Osteoblast (primary cell): ENCODE measurements at regions not wholly inside any gene's neighbourhood (a gene's known extent, or its start where the extent isn't known, plus 50 kb on each side); places are given as distances from the start of the nearest gene placed in this dataset.

ENCODE experiments used
- DNase-seq: peaks from one replicate; pipeline ENCODE4 v3.0.0; 2011; ENCODE audit warnings: low spot score, mixed read lengths; ENCODE audit not compliant: insufficient read length; ENCODE audit errors: missing footprints
- H2AFZ ChIP-seq: 2 replicates; pipeline ENCODE4 v1.6.0; 2011; ENCODE audit warnings: mild to moderate bottlenecking, low read length
- H3K27ac ChIP-seq: 2 replicates; pipeline ENCODE4 v1.5.1; 2011; ENCODE audit warnings: mild to moderate bottlenecking, low read depth, low read length, moderate library complexity
- H3K27me3 ChIP-seq: 2 replicates; pipeline ENCODE4 v1.6.0; 2012; ENCODE audit warnings: mild to moderate bottlenecking, control low read depth, inconsistent platforms, low read length, moderate library complexity; ENCODE audit not compliant: insufficient read depth
- H3K36me3 ChIP-seq: 2 replicates; pipeline ENCODE4 v1.5.1; 2011; ENCODE audit warnings: mild to moderate bottlenecking, low read length, control low read depth, moderate library complexity; ENCODE audit not compliant: insufficient read depth
- H3K4me1 ChIP-seq: 2 replicates; pipeline ENCODE4 v1.5.1; 2011; ENCODE audit warnings: mild to moderate bottlenecking, low read length, control low read depth, moderate library complexity; ENCODE audit not compliant: insufficient read depth
- H3K4me2 ChIP-seq: 2 replicates; pipeline ENCODE4 v1.6.0; 2011; ENCODE audit warnings: mild to moderate bottlenecking, low read length; ENCODE audit not compliant: insufficient read depth
- H3K4me3 ChIP-seq: fragments of 200-600 bp; sonication (generic); 3 replicates; pipeline ENCODE4 v1.5.1; 2012; ENCODE audit warnings: mild to moderate bottlenecking, low read length, inconsistent platforms; ENCODE audit not compliant: insufficient read depth
- H3K79me2 ChIP-seq: 2 replicates; pipeline ENCODE4 v1.6.0; 2012; ENCODE audit warnings: mild to moderate bottlenecking, low read length, control low read depth, inconsistent platforms; ENCODE audit not compliant: insufficient read depth
- H3K9me3 ChIP-seq: 2 replicates; pipeline ENCODE4 v1.5.1; 2011; ENCODE audit warnings: low read depth, low read length, control low read depth
- H4K20me1 ChIP-seq: 2 replicates; pipeline ENCODE4 v1.6.0; 2012; ENCODE audit warnings: mild to moderate bottlenecking, low read length, control low read depth; ENCODE audit not compliant: insufficient read depth
- CTCF ChIP-seq: IDR thresholded peaks from 2 replicates; pipeline ENCODE4 v1.5.1; 2011; ENCODE audit warnings: mild to moderate bottlenecking, low read depth, low read length, moderate library complexity; ENCODE audit errors: extremely low read depth

- no peak overlapping the region for H2AFZ ChIP-seq
- DNase-seq: no peak
- no peak overlapping the region for H3K27ac ChIP-seq
- H3K27me3 ChIP-seq: no peaks in the 10 kb centered on the region
- no peak for TF ChIP-seq CTCF
- no peaks in the 10 kb centered on the region for H4K20me1 ChIP-seq
- no peaks in the 10 kb centered on the region for H3K79me2 ChIP-seq
- H3K9me3 ChIP-seq: no peaks in the 10 kb centered on the region
- H3K4me1 ChIP-seq: peaks cover 2% of the 10 kb centered on the region
- H3K4me2 ChIP-seq: no peak overlapping the region
- no peak overlapping the region for H3K4me3 ChIP-seq
- H3K36me3 ChIP-seq: no peaks in the 10 kb centered on the region
Measured at GRCh38 chr5:118522626-118523025, 465.7 kb downstream of the DTWD2 start.

- H4K20me1 ChIP-seq: no peaks in the 10 kb centered on the region
Measured at GRCh38 chr5:118520771-118521415, 467.5 kb downstream of the DTWD2 start.

GRCh38 chr5:118519466-118519865, 468.9 kb downstream of the DTWD2 start:
- Histone ChIP-seq H3K4me2 (no peak overlapping the region), H3K4me3 (no peak overlapping the region), H2AFZ (no peak overlapping the region), H3K27me3 (no peaks in the 10 kb centered on the region), H3K79me2 (no peaks in the 10 kb centered on the region), H3K4me1 (no peaks in the 10 kb centered on the region), H3K36me3 (no peaks in the 10 kb centered on the region), H4K20me1 (no peaks in the 10 kb centered on the region), H3K27ac (no peak overlapping the region), H3K9me3 (no peaks in the 10 kb centered on the region)
- DNase-seq: no peak
- no peak for TF ChIP-seq CTCF

More at GRCh38 chr5:118520771-118521415, 467.5 kb downstream of the DTWD2 start:
- no peak for TF ChIP-seq CTCF
- no peak for DNase-seq
- Histone ChIP-seq H3K4me3 (no peak overlapping the region), H3K79me2 (no peaks in the 10 kb centered on the region), H3K27ac (no peak overlapping the region), H3K4me2 (no peak overlapping the region), H2AFZ (no peak overlapping the region), H3K27me3 (no peaks in the 10 kb centered on the region), H3K9me3 (no peaks in the 10 kb centered on the region), H3K36me3 (no peaks in the 10 kb centered on the region), H3K4me1 (no peaks in the 10 kb centered on the region)

GRCh38 chr5:118518720-118519119, 469.6 kb downstream of the DTWD2 start:
- no peak overlapping the region for H2AFZ ChIP-seq
- no peaks in the 10 kb centered on the region for H4K20me1 ChIP-seq
- H3K27me3 ChIP-seq: no peaks in the 10 kb centered on the region
- H3K27ac ChIP-seq: no peak overlapping the region
- no peaks in the 10 kb centered on the region for H3K4me1 ChIP-seq
- DNase-seq: peak; percentile 69
- H3K4me2 ChIP-seq: no peak overlapping the region
- H3K4me3 ChIP-seq: no peak overlapping the region
- no peak for TF ChIP-seq CTCF
- H3K9me3 ChIP-seq: no peaks in the 10 kb centered on the region
- H3K36me3 ChIP-seq: no peaks in the 10 kb centered on the region
- no peaks in the 10 kb centered on the region for H3K79me2 ChIP-seq
